HG02763 (cell line): ENCODE measurements at regions not wholly inside any gene's neighbourhood (a gene's known extent, or its start where the extent isn't known, plus 50 kb on each side); places are given as distances from the start of the nearest gene placed in this dataset.

Source experiments
- ATAC-seq: cut with Tn5 transposase; IDR thresholded peaks from one replicate; pipeline ENCODE4 v1.9.1; 2021; ENCODE audit warnings: mild to moderate bottlenecking, moderate library complexity; ENCODE audit not compliant: unreplicated experiment

GRCh38 chr18:43635397-43635796, 358.1 kb upstream of the SYT4 start:
- ATAC-seq = no peak

GRCh38 chr18:43642727-43643330, 365.5 kb upstream of the SYT4 start:
- no peak for ATAC-seq

GRCh38 chr18:43648002-43648401, 370.7 kb upstream of the SYT4 start:
- no peak for ATAC-seq

GRCh38 chr18:43649649-43650357, 372.5 kb upstream of the SYT4 start:
- no peak for ATAC-seq

GRCh38 chr18:43650426-43650825, 373.1 kb upstream of the SYT4 start:
- ATAC-seq = no peak

- ATAC-seq = no peak
Observed at GRCh38 chr18:43651057-43651456, 373.8 kb upstream of the SYT4 start.

- no peak for ATAC-seq
Observed at GRCh38 chr18:43656547-43656946, 379.3 kb upstream of the SYT4 start.

- ATAC-seq = no peak
Observed at GRCh38 chr18:43661570-43661969, 384.3 kb upstream of the SYT4 start.

- ATAC-seq = no peak
Observed at GRCh38 chr18:43662657-43663056, 385.4 kb upstream of the SYT4 start.

GRCh38 chr18:43663159-43663558, 385.9 kb upstream of the SYT4 start:
- ATAC-seq = no peak

- no peak for ATAC-seq
Observed at GRCh38 chr18:43664487-43665008, 387.3 kb upstream of the SYT4 start.

GRCh38 chr18:43665105-43665788, 388.0 kb upstream of the SYT4 start:
- ATAC-seq = no peak

GRCh38 chr18:43668866-43669265, 391.6 kb upstream of the SYT4 start:
- ATAC-seq = no peak

- ATAC-seq = no peak
Observed at GRCh38 chr18:43671431-43671830, 394.1 kb upstream of the SYT4 start.

- ATAC-seq = no peak
Observed at GRCh38 chr18:43680096-43680495, 402.8 kb upstream of the SYT4 start.

- ATAC-seq = no peak
Observed at GRCh38 chr18:43681661-43682060, 404.4 kb upstream of the SYT4 start.

GRCh38 chr18:43682196-43682595, 404.9 kb upstream of the SYT4 start:
- ATAC-seq = no peak

- ATAC-seq = no peak
Observed at GRCh38 chr18:43686709-43687108, 409.4 kb upstream of the SYT4 start.

- ATAC-seq = no peak
Observed at GRCh38 chr18:43692099-43692690, 414.9 kb upstream of the SYT4 start.

GRCh38 chr18:43702399-43702798, 425.1 kb upstream of the SYT4 start:
- ATAC-seq = no peak

- no peak for ATAC-seq
Observed at GRCh38 chr18:43703050-43703449, 425.8 kb upstream of the SYT4 start.

- ATAC-seq = no peak
Observed at GRCh38 chr18:43705850-43706249, 428.6 kb upstream of the SYT4 start.
